ENCODE measurements at regions not wholly inside any gene's neighbourhood (a gene's known extent, or its start where the extent isn't known, plus 50 kb on each side); places are given as distances from the start of the nearest gene placed in this dataset.

- DNase-seq (ENCODE audit: low spot score) = no peak
These were observed 135.5 kb upstream of the MYOCD start for GRCh38 chr17:12530161-12530560.

- DNase-seq (ENCODE audit: low spot score) = no peak
These were observed 129.7 kb upstream of the MYOCD start for GRCh38 chr17:12536021-12536420.

GRCh38 chr17:12536472-12536871, 129.2 kb upstream of the MYOCD start:
- DNase-seq (ENCODE audit: low spot score) = no peak

- no peak for DNase-seq (ENCODE audit: low spot score)
These were observed 128.3 kb upstream of the MYOCD start for GRCh38 chr17:12537436-12537835.

GRCh38 chr17:12538003-12538402, 127.7 kb upstream of the MYOCD start:
- DNase-seq (ENCODE audit: low spot score) = no peak

- peak; percentile 42 for DNase-seq (ENCODE audit: low spot score)
These were observed 119.7 kb upstream of the MYOCD start for GRCh38 chr17:12545877-12546513.

GRCh38 chr17:12546983-12547382, 118.7 kb upstream of the MYOCD start:
- DNase-seq (ENCODE audit: low spot score) = no peak

GRCh38 chr17:12547831-12548230, 117.9 kb upstream of the MYOCD start:
- no peak for DNase-seq (ENCODE audit: low spot score)

GRCh38 chr17:12548558-12548957, 117.1 kb upstream of the MYOCD start:
- DNase-seq (ENCODE audit: low spot score) = no peak

- peak; percentile 9 for DNase-seq (ENCODE audit: low spot score)
These were observed 116.1 kb upstream of the MYOCD start for GRCh38 chr17:12549499-12550041.

- DNase-seq (ENCODE audit: low spot score) = no peak
These were observed 112.1 kb upstream of the MYOCD start for GRCh38 chr17:12553625-12554024.

- DNase-seq (ENCODE audit: low spot score) = no peak
These were observed 111.4 kb upstream of the MYOCD start for GRCh38 chr17:12554251-12554650.

- no peak for DNase-seq (ENCODE audit: low spot score)
These were observed 99.4 kb upstream of the MYOCD start for GRCh38 chr17:12566291-12566690.

GRCh38 chr17:12567077-12568053, 98.3 kb upstream of the MYOCD start:
- DNase-seq (ENCODE audit: low spot score) = no peak

- DNase-seq (ENCODE audit: low spot score) = no peak
These were observed 97.1 kb upstream of the MYOCD start for GRCh38 chr17:12568358-12569251.

GRCh38 chr17:12571606-12572005, 94.1 kb upstream of the MYOCD start:
- no peak for DNase-seq (ENCODE audit: low spot score)

GRCh38 chr17:12574525-12574924, 91.2 kb upstream of the MYOCD start:
- DNase-seq (ENCODE audit: low spot score) = no peak

- DNase-seq (ENCODE audit: low spot score) = no peak
These were observed 90.0 kb upstream of the MYOCD start for GRCh38 chr17:12575641-12576040.

- no peak for DNase-seq (ENCODE audit: low spot score)
These were observed 86.4 kb upstream of the MYOCD start for GRCh38 chr17:12579288-12579687.

- DNase-seq (ENCODE audit: low spot score) = no peak
These were observed 85.0 kb upstream of the MYOCD start for GRCh38 chr17:12580640-12581039.

- DNase-seq (ENCODE audit: low spot score) = no peak
These were observed 81.0 kb upstream of the MYOCD start for GRCh38 chr17:12584727-12585126.

- no peak for DNase-seq (ENCODE audit: low spot score)
These were observed 77.2 kb upstream of the MYOCD start for GRCh38 chr17:12588531-12588930.

Data from COLO829 (cell line).